Inflammatory macrophage treated with lipopolysaccharide for 4 hours (primary cell): ENCODE measurements at regions not wholly inside any gene's neighbourhood (a gene's known extent, or its start where the extent isn't known, plus 50 kb on each side); places are given as distances from the start of the nearest gene placed in this dataset.

Source experiments
- DNase-seq: peaks from one replicate; pipeline ENCODE4 v3.0.0-alpha.2; 2020

GRCh38 chr12:11946161-11946560 lies 124.6 kb upstream of the BCL2L14 start:
- DNase-seq: no peak

DNA sequence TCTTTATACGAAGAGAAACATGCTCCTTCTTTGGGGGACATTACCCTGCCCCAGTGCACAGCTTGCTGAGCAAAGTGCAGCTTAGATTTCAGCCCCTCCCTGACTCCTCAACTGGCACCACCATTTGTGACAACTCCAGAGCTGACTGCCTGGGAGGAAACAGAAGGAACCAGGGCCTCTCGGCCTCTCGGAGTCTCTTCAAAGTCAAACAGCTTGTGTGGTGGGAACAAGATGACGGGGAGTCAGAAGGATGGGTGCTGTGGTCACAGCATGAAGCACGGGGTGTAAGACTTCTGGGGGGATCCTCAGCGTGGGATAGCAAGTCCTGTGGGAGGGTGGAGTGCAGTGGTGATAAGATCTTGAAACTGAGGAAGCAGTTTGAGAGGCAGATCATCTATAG lies 123.5 kb upstream of the BCL2L14 start:
- no peak for DNase-seq

DNA sequence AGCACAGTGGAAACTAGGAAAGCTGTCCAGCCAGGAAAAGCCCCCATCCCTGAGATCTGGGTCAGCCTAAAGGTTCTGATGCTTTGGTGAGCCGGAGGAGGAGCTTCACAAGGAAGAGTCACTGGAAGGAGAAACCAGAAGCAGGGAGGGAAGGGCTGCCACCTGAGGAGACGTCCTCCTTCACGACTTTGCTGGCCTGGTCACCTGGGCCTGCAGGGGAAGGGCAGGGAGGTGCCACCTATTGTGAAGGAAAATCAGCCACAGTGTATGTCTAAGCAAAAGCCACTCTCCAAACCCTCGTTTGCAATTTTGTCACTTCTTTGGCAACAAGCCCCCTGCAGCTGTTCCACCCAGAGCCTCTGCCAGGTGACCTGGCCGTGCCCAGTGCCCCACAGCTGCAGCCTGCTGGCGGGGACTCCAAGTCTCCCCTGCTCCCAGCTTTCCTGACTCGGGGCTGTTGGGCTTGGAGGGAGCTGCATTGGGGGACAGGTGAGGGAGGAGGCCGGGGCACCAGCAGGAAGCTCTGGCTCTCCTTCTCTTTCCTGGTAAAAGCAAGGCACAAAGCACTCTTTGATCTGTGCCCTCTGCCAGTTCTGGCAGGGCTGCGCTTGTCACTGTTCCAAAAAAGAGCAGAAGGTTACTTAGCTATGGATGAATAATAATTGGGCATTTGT lies 120.9 kb upstream of the BCL2L14 start:
- no peak for DNase-seq

DNA sequence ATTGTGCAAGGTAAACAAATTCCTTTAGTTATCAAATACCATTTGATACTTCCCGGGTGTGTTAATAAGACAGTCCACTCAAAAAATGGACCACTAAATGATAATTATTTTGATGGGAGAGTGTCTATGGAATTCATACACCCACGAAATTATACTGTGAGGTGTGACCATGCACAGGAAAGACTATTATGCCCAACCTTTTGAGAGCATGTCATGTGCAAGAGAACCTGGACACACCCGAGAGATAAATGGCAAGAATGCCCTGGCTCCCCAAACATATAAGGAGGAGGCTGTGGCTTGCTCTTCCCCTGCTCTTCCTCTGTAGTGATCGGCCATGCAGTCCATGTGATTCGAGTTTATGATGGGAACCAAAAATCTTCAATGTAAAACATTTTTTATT lies 119.5 kb upstream of the BCL2L14 start:
- no peak for DNase-seq

DNA sequence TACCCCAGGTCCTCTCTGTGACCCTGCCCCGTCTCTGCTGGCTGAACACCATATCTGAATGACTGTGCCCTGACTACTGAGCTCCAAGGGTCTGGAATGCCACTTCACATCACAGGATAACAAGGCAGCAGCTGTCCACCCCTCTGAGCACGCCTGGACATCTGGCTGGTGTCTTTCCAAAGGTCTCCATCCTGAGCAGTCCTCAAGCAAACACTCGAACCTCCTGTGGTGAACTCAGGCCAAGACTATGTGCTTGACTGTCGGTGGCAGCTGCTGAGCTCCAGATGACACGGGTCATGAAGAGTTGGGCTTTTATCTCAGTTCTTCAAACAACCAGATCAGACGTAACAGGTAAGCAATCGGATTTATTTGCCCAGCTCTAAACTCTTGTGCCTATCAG lies 117.2 kb upstream of the BCL2L14 start:
- DNase-seq: no peak

DNA sequence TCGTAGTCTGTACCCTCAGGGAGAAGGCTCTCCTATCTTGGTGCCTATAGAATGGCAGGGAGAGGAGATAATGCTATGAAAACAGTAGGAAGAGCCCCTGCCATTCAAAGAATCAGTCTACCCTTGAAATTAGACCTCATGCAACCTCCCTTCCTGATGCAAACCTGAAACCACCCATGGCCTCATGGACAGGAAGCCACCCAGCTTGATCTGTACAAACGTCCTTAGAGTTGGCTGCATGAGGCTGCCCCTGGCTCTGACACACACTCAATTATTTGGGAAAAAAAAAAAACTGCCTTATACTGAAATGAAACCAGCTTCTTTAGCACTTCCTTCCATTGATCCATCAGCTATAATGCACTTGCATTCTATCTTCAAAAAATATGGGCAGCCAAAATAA lies 116.6 kb upstream of the BCL2L14 start:
- no peak for DNase-seq

DNA sequence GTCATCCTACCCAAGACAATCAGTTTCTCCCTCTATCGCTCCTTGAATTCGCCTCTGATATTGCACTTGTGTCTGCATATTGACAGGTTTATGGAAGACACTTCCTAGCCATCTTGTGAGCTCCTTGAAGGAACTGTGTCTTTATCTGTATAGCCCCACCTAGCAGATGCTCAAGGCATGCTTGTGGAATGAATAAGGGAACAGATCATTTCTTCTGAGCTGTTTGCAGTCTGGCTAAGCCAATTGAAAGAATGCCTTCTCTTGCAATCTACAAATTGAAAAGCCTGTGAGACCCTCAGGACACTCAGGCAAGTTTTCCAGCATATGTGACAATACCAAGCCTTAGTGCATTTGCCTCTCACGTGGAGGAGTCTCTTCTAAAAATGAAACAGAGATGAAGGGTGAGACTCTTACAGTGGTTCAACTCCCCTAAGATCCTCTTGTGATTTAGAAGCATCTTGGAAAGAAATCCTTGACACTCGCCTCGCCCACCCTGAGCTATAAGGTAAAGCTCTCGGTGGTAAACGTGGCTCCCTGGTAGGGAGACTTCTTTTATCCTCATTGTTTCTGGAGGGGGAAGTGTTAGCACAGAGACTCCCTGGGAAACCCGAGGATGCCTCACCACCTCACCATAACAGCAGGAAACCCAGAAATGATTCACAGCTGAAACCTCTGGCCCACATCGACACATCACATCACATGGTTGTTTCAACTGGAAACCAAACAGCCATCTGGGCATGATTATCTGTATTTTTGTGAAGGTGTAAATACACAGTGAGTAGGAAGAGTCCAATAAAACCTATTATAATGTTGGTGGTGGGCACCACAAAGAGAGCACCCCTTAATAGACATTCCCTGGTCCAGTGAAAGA lies 112.3 kb upstream of the BCL2L14 start:
- DNase-seq: peak; percentile 82

DNA sequence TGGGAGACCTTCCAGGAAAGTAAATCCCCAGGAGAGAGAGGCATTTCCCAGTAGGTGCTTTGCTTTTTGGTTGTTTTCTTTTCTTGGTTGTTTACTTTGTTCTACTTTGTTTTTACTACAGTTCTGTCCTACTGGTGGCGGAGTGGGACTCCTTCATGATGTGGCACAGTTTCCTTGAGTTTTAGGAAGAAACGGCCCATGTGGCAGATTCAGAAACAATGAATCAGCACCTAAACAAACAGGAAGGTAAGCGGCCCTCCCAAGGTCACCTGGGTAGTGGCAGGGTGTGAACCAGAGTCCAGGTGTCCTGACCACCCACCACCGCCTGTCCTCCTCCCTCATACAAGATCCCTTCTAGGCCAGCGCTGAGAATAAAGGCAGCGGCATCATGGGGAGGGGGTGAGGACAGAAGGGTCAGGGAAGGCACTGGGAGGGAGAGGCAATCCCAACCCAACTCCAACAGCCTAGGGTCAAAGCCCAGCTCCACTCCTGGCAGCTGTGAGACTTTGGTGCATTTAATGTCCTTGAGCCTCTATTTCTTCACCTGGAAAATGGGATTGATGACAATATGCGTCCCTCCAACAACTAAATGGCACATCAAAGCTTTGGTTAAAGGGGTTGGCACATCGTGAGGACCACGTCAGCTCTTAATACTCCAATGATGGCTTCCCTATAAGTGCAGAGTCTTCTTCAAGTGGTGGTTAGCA lies 111.5 kb upstream of the BCL2L14 start:
- no peak for DNase-seq

DNA sequence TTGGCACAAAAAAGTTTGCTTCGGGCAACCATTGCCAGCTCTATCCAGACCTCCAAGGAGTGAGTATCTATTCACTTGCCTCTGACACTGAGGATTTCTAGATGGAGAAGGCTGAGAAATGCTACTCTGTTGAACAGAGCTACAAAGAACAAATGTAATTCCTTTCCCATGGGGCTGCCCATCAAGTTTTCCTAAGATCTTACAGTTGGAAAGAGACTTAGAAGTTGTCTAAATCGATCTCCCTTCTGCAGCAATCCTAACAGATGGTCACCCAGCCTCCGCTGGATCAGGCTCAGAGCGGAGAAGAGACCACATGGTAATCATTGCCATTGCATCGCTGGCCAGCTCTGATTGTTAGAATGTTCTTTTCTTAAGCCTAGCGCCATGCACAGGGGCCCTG lies 110.1 kb upstream of the BCL2L14 start:
- no peak for DNase-seq

- no peak for DNase-seq
Observed at GRCh38 chr12:11961686-11962085, 109.1 kb upstream of the BCL2L14 start.

DNA sequence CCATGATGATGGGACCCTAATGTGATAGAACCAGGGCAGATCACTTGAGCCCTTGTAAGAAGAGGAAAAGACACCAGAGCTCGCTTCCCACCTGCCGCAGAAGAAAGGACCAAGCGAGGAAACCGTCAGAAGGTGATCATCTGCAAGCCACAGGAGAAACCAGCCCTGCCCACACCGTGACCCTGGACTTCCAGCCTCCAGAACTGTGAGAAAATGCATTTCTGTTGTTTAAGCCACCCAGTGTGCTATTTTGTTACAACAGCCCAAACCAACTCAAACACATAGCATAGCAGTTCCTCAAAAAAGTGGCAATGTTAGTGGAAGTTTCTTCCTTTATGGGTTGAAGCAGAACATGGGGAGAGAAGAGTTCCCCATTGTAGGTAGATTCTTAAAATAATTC lies 107.9 kb upstream of the BCL2L14 start:
- peak; percentile 63 for DNase-seq

DNA sequence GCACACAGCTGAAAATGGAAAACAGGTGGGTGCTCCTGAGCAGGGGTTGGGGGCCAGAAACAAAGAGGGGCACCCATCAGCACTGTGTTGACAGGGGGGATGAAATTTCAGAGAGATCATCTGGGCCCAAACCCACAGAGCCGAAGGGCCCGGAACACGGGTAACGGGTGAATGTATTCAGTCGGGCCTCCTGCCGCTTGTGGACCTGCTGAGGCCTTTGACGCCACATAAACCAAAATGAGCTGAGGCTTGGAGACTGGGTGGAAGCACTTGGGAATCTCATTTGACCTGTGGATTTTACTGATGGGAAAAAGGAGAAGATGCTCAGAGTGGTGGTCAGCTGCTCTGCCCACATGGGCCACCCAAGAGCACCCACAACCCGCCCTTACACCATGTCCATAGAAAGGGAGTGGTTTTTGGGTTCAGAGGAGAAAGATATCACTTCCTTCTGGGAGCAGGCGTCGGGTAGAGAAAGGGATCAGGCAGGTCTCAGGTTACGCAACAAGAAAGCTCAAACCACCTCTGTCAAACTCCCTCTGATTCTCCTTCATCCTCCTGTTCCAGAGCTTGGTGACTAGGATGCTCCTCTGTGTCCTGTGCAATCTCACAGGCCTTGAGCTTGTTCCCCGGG lies 106.8 kb upstream of the BCL2L14 start:
- DNase-seq: no peak

DNA sequence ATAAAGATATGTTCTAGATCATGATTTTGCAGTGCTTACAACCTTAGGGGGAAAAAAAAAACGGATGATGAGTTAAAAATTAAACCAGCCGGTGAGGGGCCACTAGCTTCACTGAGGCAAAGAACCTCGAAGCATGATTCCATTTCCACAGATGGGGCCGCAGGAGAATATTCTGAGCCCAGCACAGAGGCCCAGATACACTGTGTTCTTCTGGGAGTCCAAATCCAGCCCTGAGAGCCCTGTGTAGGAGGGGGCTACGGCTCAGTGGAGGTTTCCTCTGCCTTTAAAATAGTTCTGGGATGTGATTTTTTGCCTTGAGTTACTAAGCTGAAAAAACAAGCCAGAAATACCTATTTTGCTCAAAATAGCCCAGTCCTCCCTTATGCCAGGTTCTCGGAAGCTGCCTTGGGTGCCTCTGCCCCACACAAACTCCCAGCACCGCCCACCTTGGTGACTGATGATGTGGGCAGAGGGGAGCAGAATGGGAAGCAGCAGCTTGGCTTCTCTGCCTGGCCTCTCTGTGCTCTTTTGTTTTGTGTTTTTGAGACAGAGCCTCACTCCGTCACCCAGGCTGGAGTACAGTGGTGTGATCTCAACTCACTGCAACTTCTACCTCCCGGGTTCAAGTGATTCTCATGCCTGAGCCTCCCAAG lies 105.4 kb upstream of the BCL2L14 start:
- DNase-seq: no peak

DNA sequence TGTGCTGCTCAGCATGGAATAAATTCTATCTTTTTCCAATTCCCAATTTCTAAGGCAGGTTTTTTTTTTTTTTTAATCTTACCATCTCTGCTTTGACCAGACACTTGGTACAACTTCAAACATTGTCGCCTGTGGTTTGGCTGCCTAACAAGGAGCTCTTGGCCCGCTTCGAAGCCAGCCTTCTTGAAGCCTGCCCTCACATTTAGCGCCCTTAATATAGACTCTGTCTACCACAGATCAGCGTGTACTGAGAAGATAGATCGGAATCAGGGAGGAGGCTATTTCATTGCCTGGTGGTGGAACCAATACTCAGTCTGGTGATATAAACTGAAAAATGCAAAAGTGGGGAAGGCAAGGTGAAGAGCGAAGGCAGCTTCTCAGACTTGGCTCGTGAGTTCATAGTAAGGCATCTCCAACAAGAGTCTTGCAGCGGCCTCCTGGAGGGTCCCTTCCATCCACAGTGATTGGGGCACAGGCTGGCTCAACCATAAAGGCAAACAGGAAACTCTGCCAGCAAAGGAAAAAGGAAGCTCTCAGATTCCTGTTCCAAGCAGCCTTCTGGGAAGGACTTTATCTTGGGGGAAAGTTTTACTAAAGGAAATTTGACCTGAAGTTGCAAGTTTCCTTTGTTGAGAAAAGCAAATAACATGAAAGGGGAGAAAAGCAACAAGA lies 103.2 kb upstream of the BCL2L14 start:
- DNase-seq: no peak

DNA sequence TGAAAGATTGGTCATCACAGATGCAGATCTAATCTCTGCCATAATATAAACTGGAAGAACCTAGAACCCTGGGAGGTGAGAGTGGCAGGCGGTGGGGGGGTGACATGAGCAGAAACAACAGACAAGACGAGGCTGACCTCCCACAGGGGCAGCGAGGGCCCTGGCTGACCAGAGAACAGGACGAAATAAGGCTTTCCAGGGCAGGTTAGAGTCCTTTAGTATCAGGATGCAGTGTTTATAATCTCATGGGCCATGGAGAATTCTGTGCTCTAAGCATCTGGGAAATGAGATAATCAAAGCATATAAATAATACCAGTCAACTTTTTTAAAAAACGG lies 102.7 kb upstream of the BCL2L14 start:
- no peak for DNase-seq

GRCh38 chr12:11968516-11968915 lies 102.2 kb upstream of the BCL2L14 start:
- no peak for DNase-seq

- no peak for DNase-seq
Observed at GRCh38 chr12:11969437-11970154, 101.1 kb upstream of the BCL2L14 start.

GRCh38 chr12:11970155-11970520 lies 100.6 kb upstream of the BCL2L14 start:
- no peak for DNase-seq

GRCh38 chr12:11973396-11973795 lies 97.3 kb upstream of the BCL2L14 start:
- DNase-seq: no peak

GRCh38 chr12:11976005-11976404 lies 94.7 kb upstream of the BCL2L14 start:
- no peak for DNase-seq

DNA sequence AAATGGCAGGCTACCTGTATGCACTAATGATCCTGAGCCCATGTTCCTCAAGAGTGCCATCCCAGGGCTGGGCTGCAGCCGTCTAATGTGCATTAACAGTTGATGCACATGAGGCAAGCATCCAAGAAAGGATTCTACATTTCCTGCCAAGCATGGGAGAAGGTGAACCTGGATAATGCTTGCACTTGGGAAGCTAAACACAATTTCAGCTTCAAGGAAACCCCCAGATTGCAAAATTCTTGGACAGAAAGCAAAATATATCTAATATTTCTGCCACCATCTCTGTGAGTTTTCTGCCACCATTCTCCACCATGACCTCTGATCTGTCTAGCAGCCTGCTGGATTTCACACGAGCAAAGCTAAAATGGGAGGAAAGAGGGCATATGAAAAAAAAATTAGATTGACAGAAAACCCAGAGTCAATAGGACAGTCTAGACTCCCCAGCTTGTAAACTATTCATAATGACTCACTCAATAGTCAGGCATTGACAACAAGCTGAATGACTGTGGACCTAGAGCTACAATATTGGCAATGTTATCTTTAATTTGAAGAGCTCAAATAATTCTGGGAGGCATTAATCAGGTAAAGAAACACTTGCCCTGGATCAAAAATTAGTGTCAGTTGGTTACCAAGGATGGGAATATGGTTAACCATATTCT lies 91.9 kb upstream of the BCL2L14 start:
- peak; percentile 64 for DNase-seq
